ENCODE measurements at regions not wholly inside any gene's neighbourhood (a gene's known extent, or its start where the extent isn't known, plus 50 kb on each side); places are given as distances from the start of the nearest gene placed in this dataset.

- TF ChIP-seq EZH2phosphoT487 (IDR thresholded peaks at IDR 0.05; ENCODE audit: unreplicated experiment) (no peak), NANOG (IDR thresholded peaks at IDR 0.05; ENCODE audit: borderline replicate concordance) (no peak), CTCF (conservative IDR thresholded peaks at IDR 0.05; ENCODE audit: low read depth in 2 of 2) (no peak), POLR2AphosphoS5 (IDR thresholded peaks at IDR 0.05; ENCODE audit: low read depth) (no peak), EZH2 (IDR thresholded peaks at IDR 0.05; ENCODE audit: low read depth, unreplicated experiment) (no peak), CREB1 (CRISPR knock-in tag; IDR thresholded peaks at IDR 0.05; ENCODE audit: low read depth) (no peak)
Measured at GRCh38 chr13:79791471-79792042, 310.6 kb downstream of the NDFIP2 start.

Data from GM23338 (cell line).